ENCODE measurements at regions not wholly inside any gene's neighbourhood (a gene's known extent, or its start where the extent isn't known, plus 50 kb on each side); places are given as distances from the start of the nearest gene placed in this dataset.

GRCh38 chr2:18820966-18821365 is 231.6 kb upstream of the NT5C1B start:
- no peak overlapping the region for H3K4me3 ChIP-seq (ENCODE audit: low read depth, low read length)
- FAIRE-seq (no peak), DNase-seq (ENCODE audit: low read depth) (no peak)
- TF ChIP-seq CTCF (IDR thresholded peaks at IDR 0.05; ENCODE audit: insufficient read depth, low read length, severe bottlenecking) = no peak
- no peaks in the 10 kb centered on the region for H3K36me3 ChIP-seq (ENCODE audit: control insufficient read depth, insufficient read depth, low read length)
- H3K27me3 ChIP-seq (ENCODE audit: control insufficient read depth, insufficient read depth, low read length) = no peaks in the 10 kb centered on the region

- no peak for TF ChIP-seq CTCF (IDR thresholded peaks at IDR 0.05; ENCODE audit: insufficient read depth, low read length, severe bottlenecking)
- H3K36me3 ChIP-seq (ENCODE audit: control insufficient read depth, insufficient read depth, low read length) = no peaks in the 10 kb centered on the region
- no peak overlapping the region for H3K4me3 ChIP-seq (ENCODE audit: low read depth, low read length)
- DNase-seq (ENCODE audit: low read depth) (no peak), FAIRE-seq (no peak)
- no peaks in the 10 kb centered on the region for H3K27me3 ChIP-seq (ENCODE audit: control insufficient read depth, insufficient read depth, low read length)
Observed at GRCh38 chr2:18819566-18819965, 230.2 kb upstream of the NT5C1B start.

GRCh38 chr2:18814387-18814786 is 225.0 kb upstream of the NT5C1B start:
- Histone ChIP-seq H3K27me3 (ENCODE audit: control insufficient read depth, insufficient read depth, low read length) (no peaks in the 10 kb centered on the region), H3K4me3 (ENCODE audit: low read depth, low read length) (no peak overlapping the region), H3K36me3 (ENCODE audit: control insufficient read depth, insufficient read depth, low read length) (no peaks in the 10 kb centered on the region)
- TF ChIP-seq CTCF (IDR thresholded peaks at IDR 0.05; ENCODE audit: insufficient read depth, low read length, severe bottlenecking) = no peak
- DNase-seq (ENCODE audit: low read depth) (no peak), FAIRE-seq (no peak)

GRCh38 chr2:18804536-18804935 is 215.2 kb upstream of the NT5C1B start:
- FAIRE-seq (no peak), DNase-seq (ENCODE audit: low read depth) (peak; percentile 37)
- Histone ChIP-seq H3K36me3 (ENCODE audit: control insufficient read depth, insufficient read depth, low read length) (no peaks in the 10 kb centered on the region), H3K27me3 (ENCODE audit: control insufficient read depth, insufficient read depth, low read length) (no peaks in the 10 kb centered on the region), H3K4me3 (ENCODE audit: low read depth, low read length) (no peak overlapping the region)
- TF ChIP-seq CTCF (IDR thresholded peaks at IDR 0.05; ENCODE audit: insufficient read depth, low read length, severe bottlenecking) = no peak

- FAIRE-seq (no peak), DNase-seq (ENCODE audit: low read depth) (peak; percentile 25)
- Histone ChIP-seq H3K36me3 (ENCODE audit: control insufficient read depth, insufficient read depth, low read length) (no peaks in the 10 kb centered on the region), H3K27me3 (ENCODE audit: control insufficient read depth, insufficient read depth, low read length) (no peaks in the 10 kb centered on the region), H3K4me3 (ENCODE audit: low read depth, low read length) (no peak overlapping the region)
- TF ChIP-seq CTCF (IDR thresholded peaks at IDR 0.05; ENCODE audit: insufficient read depth, low read length, severe bottlenecking) = no peak
Observed at GRCh38 chr2:18803141-18803939, 214.0 kb upstream of the NT5C1B start.
